ENCODE measurements at regions not wholly inside any gene's neighbourhood (a gene's known extent, or its start where the extent isn't known, plus 50 kb on each side); places are given as distances from the start of the nearest gene placed in this dataset.

GRCh38 chr9:96075757-96076156 is 200.3 kb downstream of the ERCC6L2 start:
- TF ChIP-seq CTCF (IDR thresholded peaks at IDR 0.05; ENCODE audit: low read length) = no peak
- no peaks in the 10 kb centered on the region for H4K20me1 ChIP-seq (ENCODE audit: insufficient read depth, low read length)

GRCh38 chr9:96075111-96075510 is 199.6 kb downstream of the ERCC6L2 start:
- Histone ChIP-seq H3F3A (ENCODE audit: insufficient read depth, low read length) (no peaks in the 10 kb centered on the region), H3K4me2 (ENCODE audit: low read length) (no peak overlapping the region), H3K9me2 (ENCODE audit: low read depth, low read length) (no peaks in the 10 kb centered on the region), H4K20me1 (ENCODE audit: insufficient read depth, low read length) (no peaks in the 10 kb centered on the region), H3K4me1 (ENCODE audit: insufficient read depth, low read length, severe bottlenecking) (no peaks in the 10 kb centered on the region), H3K79me2 (ENCODE audit: insufficient read depth, low read length) (no peaks in the 10 kb centered on the region), H2AFZ (ENCODE audit: low read length) (no peak overlapping the region), H3K9me3 (ENCODE audit: low read length) (no peaks in the 10 kb centered on the region), H3K4me3 (ENCODE audit: low read depth, low read length, poor library complexity, severe bottlenecking) (no peak overlapping the region), H3K9ac (ENCODE audit: low read length) (no peak overlapping the region), H3K36me3 (ENCODE audit: insufficient read depth, low read length) (no peaks in the 10 kb centered on the region), H3K27me3 (ENCODE audit: insufficient read depth, low read length) (no peaks in the 10 kb centered on the region), H3K27ac (ENCODE audit: low read depth, low read length, poor library complexity, severe bottlenecking) (no peak overlapping the region)
- no peak for TF ChIP-seq CTCF (IDR thresholded peaks at IDR 0.05; ENCODE audit: low read length)
- TF ChIP-seq EZH2 (IDR thresholded peaks at IDR 0.05; ENCODE audit: borderline replicate concordance, low read length) = no peak

More at GRCh38 chr9:96075757-96076156, 200.3 kb downstream of the ERCC6L2 start:
- no peak overlapping the region for H3K4me2 ChIP-seq (ENCODE audit: low read length)
- no peak overlapping the region for H2AFZ ChIP-seq (ENCODE audit: low read length)
- no peaks in the 10 kb centered on the region for H3K9me2 ChIP-seq (ENCODE audit: low read depth, low read length)
- H3K36me3 ChIP-seq (ENCODE audit: insufficient read depth, low read length) = no peaks in the 10 kb centered on the region
- no peaks in the 10 kb centered on the region for H3K27me3 ChIP-seq (ENCODE audit: insufficient read depth, low read length)
- no peak overlapping the region for H3K27ac ChIP-seq (ENCODE audit: low read depth, low read length, poor library complexity, severe bottlenecking)
- H3K9me3 ChIP-seq (ENCODE audit: low read length) = no peaks in the 10 kb centered on the region
- no peak overlapping the region for H3K9ac ChIP-seq (ENCODE audit: low read length)
- H3K4me3 ChIP-seq (ENCODE audit: low read depth, low read length, poor library complexity, severe bottlenecking) = no peak overlapping the region
- no peaks in the 10 kb centered on the region for H3K79me2 ChIP-seq (ENCODE audit: insufficient read depth, low read length)
- no peaks in the 10 kb centered on the region for H3K4me1 ChIP-seq (ENCODE audit: insufficient read depth, low read length, severe bottlenecking)
- H3F3A ChIP-seq (ENCODE audit: insufficient read depth, low read length) = no peaks in the 10 kb centered on the region

- Histone ChIP-seq H3K4me2 (ENCODE audit: low read length) (no peak overlapping the region), H3K9me2 (ENCODE audit: low read depth, low read length) (no peaks in the 10 kb centered on the region), H3K9me3 (ENCODE audit: low read length) (no peaks in the 10 kb centered on the region), H3F3A (ENCODE audit: insufficient read depth, low read length) (no peaks in the 10 kb centered on the region), H3K4me1 (ENCODE audit: insufficient read depth, low read length, severe bottlenecking) (no peaks in the 10 kb centered on the region), H2AFZ (ENCODE audit: low read length) (no peak overlapping the region), H3K79me2 (ENCODE audit: insufficient read depth, low read length) (no peaks in the 10 kb centered on the region), H4K20me1 (ENCODE audit: insufficient read depth, low read length) (no peaks in the 10 kb centered on the region), H3K36me3 (ENCODE audit: insufficient read depth, low read length) (no peaks in the 10 kb centered on the region), H3K4me3 (ENCODE audit: low read depth, low read length, poor library complexity, severe bottlenecking) (no peak overlapping the region), H3K9ac (ENCODE audit: low read length) (no peak overlapping the region), H3K27me3 (ENCODE audit: insufficient read depth, low read length) (no peaks in the 10 kb centered on the region), H3K27ac (ENCODE audit: low read depth, low read length, poor library complexity, severe bottlenecking) (no peak overlapping the region)
- TF ChIP-seq EZH2 (IDR thresholded peaks at IDR 0.05; ENCODE audit: borderline replicate concordance, low read length) = no peak
- no peak for TF ChIP-seq CTCF (IDR thresholded peaks at IDR 0.05; ENCODE audit: low read length)
These were observed 198.3 kb downstream of the ERCC6L2 start for GRCh38 chr9:96073531-96074480.
